ENCODE measurements at regions not wholly inside any gene's neighbourhood (a gene's known extent, or its start where the extent isn't known, plus 50 kb on each side); places are given as distances from the start of the nearest gene placed in this dataset.

GRCh38 chr9:95580812-95581761, 64.3 kb upstream of the PTCH1 start:
- TF ChIP-seq CTCF (IDR thresholded peaks at IDR 0.05; ENCODE audit: insufficient read depth, low read length) (no peak), POLR2AphosphoS5 (IDR thresholded peaks at IDR 0.05; ENCODE audit: low read depth) (no peak)

Measured in HL-60 (cell line).